ENCODE measurements at regions not wholly inside any gene's neighbourhood (a gene's known extent, or its start where the extent isn't known, plus 50 kb on each side); places are given as distances from the start of the nearest gene placed in this dataset.

DNA sequence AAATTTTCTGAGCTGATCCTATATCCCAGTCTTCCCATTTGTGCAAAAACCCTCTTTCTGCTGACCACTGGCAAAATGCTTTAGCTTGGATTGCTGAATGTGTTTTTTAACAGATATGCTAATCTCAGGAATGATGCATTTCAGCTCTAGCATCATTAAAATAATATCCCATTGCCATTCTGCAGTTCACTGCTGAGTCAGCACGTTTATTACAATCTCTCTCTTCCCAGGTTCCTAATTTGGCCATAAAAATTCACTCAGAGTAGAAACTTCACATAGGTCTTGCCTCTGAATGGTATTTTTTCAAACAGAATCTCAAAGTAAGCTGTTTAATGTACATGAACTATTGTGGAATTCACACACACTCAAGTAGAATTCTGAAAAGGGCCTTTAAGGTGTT is 509.6 kb upstream of the SUCLG2 start:
- Histone ChIP-seq H3K79me2 (ENCODE audit: insufficient read depth, low read length) (no peaks in the 10 kb centered on the region), H3K4me2 (replicated peaks; ENCODE audit: extremely low read depth, low read length, poor library complexity, severe bottlenecking) (no peak overlapping the region), H3K9me3 (replicated peaks in 1 of 2; ENCODE audit: control insufficient read depth in 1 of 2, insufficient read depth in 1 of 2, low read length in 2 of 2) (no peaks in the 10 kb centered on the region), H3K9ac (ENCODE audit: insufficient read depth, low read length, poor library complexity, severe bottlenecking) (no peak overlapping the region), H4K20me1 (ENCODE audit: insufficient read depth, low read length) (no peaks in the 10 kb centered on the region), H3K27me3 (ENCODE audit: control insufficient read depth in 2 of 2, insufficient read depth in 2 of 2, low read length in 2 of 2) (no peaks in the 10 kb centered on the region), H3K4me3 (replicated peaks in 1 of 3; ENCODE audit: low read depth in 2 of 3, low read length in 3 of 3) (no peak overlapping the region), H3K36me3 (replicated peaks in 1 of 2; ENCODE audit: control insufficient read depth in 1 of 2, insufficient read depth in 2 of 2, low read length in 2 of 2) (no peaks in the 10 kb centered on the region), H3K4me1 (ENCODE audit: control insufficient read depth in 1 of 2, insufficient read depth in 2 of 2, low read length in 2 of 2) (no peaks in the 10 kb centered on the region), H3K27ac (ENCODE audit: low read depth in 1 of 2, low read length in 2 of 2) (no peak overlapping the region), H2AFZ (ENCODE audit: insufficient read depth, low read depth, low read length, poor library complexity, severe bottlenecking) (no peak overlapping the region)
- no CpG with 5 or more reads among the region's 1 CpG for WGBS (ENCODE audit: insufficient coverage)
- Mint-ChIP-seq H3K27ac (no peak overlapping the region), H3K27me3 (ENCODE audit: low read depth in 3 of 3) (no peaks in the 10 kb centered on the region), H3K9me3 (peaks cover 0 to 7% (median 2%) of the 10 kb centered on the region in 7 donors), H3K4me1 (no peaks in the 10 kb centered on the region), H3K4me3 (no peak overlapping the region), H3K36me3 (no peaks in the 10 kb centered on the region)
- intact Hi-C loops (cut with micrococcal nuclease): no loop called here
- no peak for DNase-seq
- TF ChIP-seq, protein P1, sequence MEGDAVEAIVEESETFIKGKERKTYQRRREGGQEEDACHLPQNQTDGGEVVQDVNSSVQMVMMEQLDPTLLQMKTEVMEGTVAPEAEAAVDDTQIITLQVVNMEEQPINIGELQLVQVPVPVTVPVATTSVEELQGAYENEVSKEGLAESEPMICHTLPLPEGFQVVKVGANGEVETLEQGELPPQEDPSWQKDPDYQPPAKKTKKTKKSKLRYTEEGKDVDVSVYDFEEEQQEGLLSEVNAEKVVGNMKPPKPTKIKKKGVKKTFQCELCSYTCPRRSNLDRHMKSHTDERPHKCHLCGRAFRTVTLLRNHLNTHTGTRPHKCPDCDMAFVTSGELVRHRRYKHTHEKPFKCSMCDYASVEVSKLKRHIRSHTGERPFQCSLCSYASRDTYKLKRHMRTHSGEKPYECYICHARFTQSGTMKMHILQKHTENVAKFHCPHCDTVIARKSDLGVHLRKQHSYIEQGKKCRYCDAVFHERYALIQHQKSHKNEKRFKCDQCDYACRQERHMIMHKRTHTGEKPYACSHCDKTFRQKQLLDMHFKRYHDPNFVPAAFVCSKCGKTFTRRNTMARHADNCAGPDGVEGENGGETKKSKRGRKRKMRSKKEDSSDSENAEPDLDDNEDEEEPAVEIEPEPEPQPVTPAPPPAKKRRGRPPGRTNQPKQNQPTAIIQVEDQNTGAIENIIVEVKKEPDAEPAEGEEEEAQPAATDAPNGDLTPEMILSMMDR (IDR thresholded peaks at IDR 0.05): no peak

DNA sequence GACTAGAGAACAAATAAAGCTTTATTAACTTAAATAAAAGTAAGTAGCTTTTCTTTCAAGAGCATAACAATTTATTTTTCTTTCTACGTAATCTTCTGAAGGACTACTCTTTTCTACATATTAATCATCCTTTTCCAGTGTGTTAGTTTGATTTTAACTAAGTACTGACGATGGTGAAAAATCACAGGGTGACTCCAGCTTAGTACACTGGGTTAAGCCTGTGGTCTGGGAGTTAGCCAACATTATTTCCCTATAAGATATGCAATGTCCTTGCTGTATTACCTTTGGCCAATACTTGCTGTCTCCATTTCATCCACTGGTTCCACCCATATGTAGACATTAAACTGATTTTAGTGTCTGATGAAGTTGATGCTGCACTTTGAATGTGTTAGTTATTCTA is 508.6 kb upstream of the SUCLG2 start:
- no peak overlapping the region for H3K27ac ChIP-seq (ENCODE audit: low read depth in 1 of 2, low read length in 2 of 2)
- no peak overlapping the region for H3K4me3 ChIP-seq (replicated peaks in 1 of 3; ENCODE audit: low read depth in 2 of 3, low read length in 3 of 3)
- TF ChIP-seq, protein P1 (IDR thresholded peaks at IDR 0.05): no peak
- H3K27me3 ChIP-seq (ENCODE audit: control insufficient read depth in 2 of 2, insufficient read depth in 2 of 2, low read length in 2 of 2): no peaks in the 10 kb centered on the region
- intact Hi-C loops (cut with micrococcal nuclease): no loop called here
- no peaks in the 10 kb centered on the region for H3K4me1 Mint-ChIP-seq
- H4K20me1 ChIP-seq (ENCODE audit: insufficient read depth, low read length): no peaks in the 10 kb centered on the region
- peaks cover 0 to 7% (median 2%) of the 10 kb centered on the region in 7 donors for H3K9me3 Mint-ChIP-seq
- no peak overlapping the region for H3K9ac ChIP-seq (ENCODE audit: insufficient read depth, low read length, poor library complexity, severe bottlenecking)
- H3K4me3 Mint-ChIP-seq: no peak overlapping the region
- H3K36me3 Mint-ChIP-seq: no peaks in the 10 kb centered on the region
- H3K4me2 ChIP-seq (replicated peaks; ENCODE audit: extremely low read depth, low read length, poor library complexity, severe bottlenecking): no peak overlapping the region
- H3K79me2 ChIP-seq (ENCODE audit: insufficient read depth, low read length): no peaks in the 10 kb centered on the region
- peaks cover 0 to under 1% (median 0%) of the 10 kb centered on the region in 3 donors for H3K27me3 Mint-ChIP-seq (ENCODE audit: low read depth in 3 of 3)
- H3K9me3 ChIP-seq (replicated peaks in 1 of 2; ENCODE audit: control insufficient read depth in 1 of 2, insufficient read depth in 1 of 2, low read length in 2 of 2): no peaks in the 10 kb centered on the region
- H3K36me3 ChIP-seq (replicated peaks in 1 of 2; ENCODE audit: control insufficient read depth in 1 of 2, insufficient read depth in 2 of 2, low read length in 2 of 2): no peaks in the 10 kb centered on the region
- DNase-seq: no peak
- no CpG with 5 or more reads among the region's 2 CpGs for WGBS (ENCODE audit: insufficient coverage)
- H3K4me1 ChIP-seq (ENCODE audit: control insufficient read depth in 1 of 2, insufficient read depth in 2 of 2, low read length in 2 of 2): no peaks in the 10 kb centered on the region
- no peak overlapping the region for H2AFZ ChIP-seq (ENCODE audit: insufficient read depth, low read depth, low read length, poor library complexity, severe bottlenecking)
- no peak overlapping the region for H3K27ac Mint-ChIP-seq
